ENCODE measurements at regions not wholly inside any gene's neighbourhood (a gene's known extent, or its start where the extent isn't known, plus 50 kb on each side); places are given as distances from the start of the nearest gene placed in this dataset.
"Not testable (repeated sequence)": the region's sequence is repeated elsewhere in the genome, so short reads cannot be mapped to it uniquely, and the experiment has no call there.

DNA sequence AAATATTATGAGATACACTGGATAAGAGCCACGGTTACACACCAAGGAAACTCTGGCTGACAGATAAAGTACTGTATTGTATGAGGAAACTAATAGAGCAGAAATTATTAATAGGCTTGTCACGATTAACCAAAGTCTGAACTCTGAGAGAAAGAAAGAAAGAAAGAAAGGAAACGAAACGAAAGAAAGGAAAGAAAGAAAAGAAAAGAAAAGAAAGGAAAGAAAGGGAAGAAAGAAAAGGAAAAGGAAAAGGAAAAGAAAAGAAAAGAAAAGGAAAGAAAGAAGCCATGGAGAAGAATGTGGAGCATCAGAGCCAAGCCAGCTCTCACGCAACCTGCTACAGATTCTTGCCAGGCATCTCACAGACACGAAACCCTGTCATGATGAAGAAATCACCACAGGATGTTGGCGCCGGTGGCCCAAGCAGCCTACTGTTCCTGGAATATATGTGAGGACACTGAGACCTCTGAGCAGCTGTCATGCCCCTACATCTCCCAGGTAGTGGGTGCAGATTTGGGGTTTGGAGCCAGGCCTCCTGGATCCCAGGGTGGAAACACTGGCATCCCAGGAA is 187.4 kb upstream of the LRRC61 start:
- H3K79me2 ChIP-seq (ENCODE audit: insufficient read depth, low read length); H3K9me3 ChIP-seq (replicated peaks in 1 of 2; ENCODE audit: control insufficient read depth in 1 of 2, insufficient read depth in 1 of 2, low read length in 2 of 2); H4K20me1 ChIP-seq (ENCODE audit: insufficient read depth, low read length); intact Hi-C loops (cut with micrococcal nuclease); H3K36me3 Mint-ChIP-seq; H3K27me3 ChIP-seq (ENCODE audit: control insufficient read depth in 2 of 2, insufficient read depth in 2 of 2, low read length in 2 of 2); H3K4me2 ChIP-seq (replicated peaks; ENCODE audit: extremely low read depth, low read length, poor library complexity, severe bottlenecking); H3K27me3 Mint-ChIP-seq (ENCODE audit: low read depth in 3 of 3); H3K9ac ChIP-seq (ENCODE audit: insufficient read depth, low read length, poor library complexity, severe bottlenecking); H3K4me1 Mint-ChIP-seq; H3K36me3 ChIP-seq (replicated peaks in 1 of 2; ENCODE audit: control insufficient read depth in 1 of 2, insufficient read depth in 2 of 2, low read length in 2 of 2); H2AFZ ChIP-seq (ENCODE audit: insufficient read depth, low read depth, low read length, poor library complexity, severe bottlenecking); DNase-seq; H3K4me1 ChIP-seq (ENCODE audit: control insufficient read depth in 1 of 2, insufficient read depth in 2 of 2, low read length in 2 of 2); H3K27ac ChIP-seq (ENCODE audit: low read depth in 1 of 2, low read length in 2 of 2); H3K4me3 Mint-ChIP-seq; H3K27ac Mint-ChIP-seq; H3K4me3 ChIP-seq (replicated peaks in 1 of 3; ENCODE audit: low read depth in 2 of 3, low read length in 3 of 3); H3K9me3 Mint-ChIP-seq: not testable (repeated sequence)
- WGBS (ENCODE audit: insufficient coverage) = 100% methylated on average over 2 of the region's 8 CpGs

- H3K9me3 Mint-ChIP-seq; H2AFZ ChIP-seq (ENCODE audit: insufficient read depth, low read depth, low read length, poor library complexity, severe bottlenecking); H3K4me3 ChIP-seq (replicated peaks in 1 of 3; ENCODE audit: low read depth in 2 of 3, low read length in 3 of 3); DNase-seq; H3K4me2 ChIP-seq (replicated peaks; ENCODE audit: extremely low read depth, low read length, poor library complexity, severe bottlenecking); H3K9ac ChIP-seq (ENCODE audit: insufficient read depth, low read length, poor library complexity, severe bottlenecking); H3K4me1 ChIP-seq (ENCODE audit: control insufficient read depth in 1 of 2, insufficient read depth in 2 of 2, low read length in 2 of 2); H3K36me3 Mint-ChIP-seq; H3K4me3 Mint-ChIP-seq; H3K27me3 Mint-ChIP-seq (ENCODE audit: low read depth in 3 of 3); H3K36me3 ChIP-seq (replicated peaks in 1 of 2; ENCODE audit: control insufficient read depth in 1 of 2, insufficient read depth in 2 of 2, low read length in 2 of 2); H3K9me3 ChIP-seq (replicated peaks in 1 of 2; ENCODE audit: control insufficient read depth in 1 of 2, insufficient read depth in 1 of 2, low read length in 2 of 2); H3K4me1 Mint-ChIP-seq; intact Hi-C loops (cut with micrococcal nuclease); H3K79me2 ChIP-seq (ENCODE audit: insufficient read depth, low read length); H4K20me1 ChIP-seq (ENCODE audit: insufficient read depth, low read length); H3K27me3 ChIP-seq (ENCODE audit: control insufficient read depth in 2 of 2, insufficient read depth in 2 of 2, low read length in 2 of 2); H3K27ac Mint-ChIP-seq; H3K27ac ChIP-seq (ENCODE audit: low read depth in 1 of 2, low read length in 2 of 2): not testable (repeated sequence)
- 89% methylated on average over 4 of the region's 5 CpGs for WGBS (ENCODE audit: insufficient coverage)
Measured at GRCh38 chr7:150139840-150140239, 183.3 kb upstream of the LRRC61 start.

DNA sequence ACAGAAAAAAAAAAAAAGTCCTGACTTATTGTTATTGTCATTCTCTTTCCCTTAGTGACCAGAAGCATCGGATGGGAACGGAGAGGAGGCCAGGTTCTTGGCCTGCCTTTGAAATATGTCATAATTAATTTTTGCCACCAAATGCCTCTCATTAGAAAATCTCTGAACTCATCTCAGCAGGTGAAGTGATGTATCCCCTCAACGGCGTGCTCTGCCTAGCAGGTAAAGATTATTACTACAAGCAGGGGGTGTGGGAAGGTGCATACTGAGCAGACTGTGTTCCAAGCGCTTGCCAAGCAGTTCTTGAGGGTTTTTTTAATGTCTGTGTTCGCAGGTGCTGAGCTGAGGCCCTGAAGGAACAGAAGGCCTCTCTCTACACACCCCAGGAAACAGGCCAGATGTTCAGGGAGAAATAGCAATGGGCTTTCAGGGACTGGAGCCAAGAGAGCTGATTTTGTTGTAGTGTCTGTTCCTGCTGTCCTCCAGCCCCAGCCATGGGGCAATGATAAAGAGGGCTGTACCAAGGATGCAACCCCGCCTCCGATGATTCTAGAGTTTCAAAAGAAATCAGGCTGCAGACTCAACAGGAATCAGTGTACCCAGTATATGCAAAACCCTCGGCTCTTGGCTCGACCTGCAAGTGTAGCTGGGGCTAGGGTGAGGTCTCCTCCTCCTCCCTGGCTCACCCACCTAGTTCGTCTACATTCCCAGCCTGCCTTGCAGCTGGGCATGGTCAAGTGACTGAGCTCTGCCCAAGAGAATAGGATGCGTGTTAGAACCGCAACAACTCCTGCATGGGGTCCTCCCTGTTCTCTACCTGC is 181.4 kb upstream of the LRRC61 start:
- H3K27me3 ChIP-seq (ENCODE audit: control insufficient read depth in 2 of 2, insufficient read depth in 2 of 2, low read length in 2 of 2); H3K4me2 ChIP-seq (replicated peaks; ENCODE audit: extremely low read depth, low read length, poor library complexity, severe bottlenecking); H3K79me2 ChIP-seq (ENCODE audit: insufficient read depth, low read length); intact Hi-C loops (cut with micrococcal nuclease); H3K9me3 ChIP-seq (replicated peaks in 1 of 2; ENCODE audit: control insufficient read depth in 1 of 2, insufficient read depth in 1 of 2, low read length in 2 of 2); H3K27ac ChIP-seq (ENCODE audit: low read depth in 1 of 2, low read length in 2 of 2); H3K36me3 Mint-ChIP-seq; H3K4me1 ChIP-seq (ENCODE audit: control insufficient read depth in 1 of 2, insufficient read depth in 2 of 2, low read length in 2 of 2); H4K20me1 ChIP-seq (ENCODE audit: insufficient read depth, low read length); H3K36me3 ChIP-seq (replicated peaks in 1 of 2; ENCODE audit: control insufficient read depth in 1 of 2, insufficient read depth in 2 of 2, low read length in 2 of 2); H3K4me3 ChIP-seq (replicated peaks in 1 of 3; ENCODE audit: low read depth in 2 of 3, low read length in 3 of 3); H3K27me3 Mint-ChIP-seq (ENCODE audit: low read depth in 3 of 3); H2AFZ ChIP-seq (ENCODE audit: insufficient read depth, low read depth, low read length, poor library complexity, severe bottlenecking); H3K27ac Mint-ChIP-seq; DNase-seq; H3K4me3 Mint-ChIP-seq; H3K9ac ChIP-seq (ENCODE audit: insufficient read depth, low read length, poor library complexity, severe bottlenecking); H3K4me1 Mint-ChIP-seq; H3K9me3 Mint-ChIP-seq: not testable (repeated sequence)
- WGBS (ENCODE audit: insufficient coverage) = 95% methylated on average over 4 of the region's 13 CpGs

- H3K27me3 Mint-ChIP-seq (ENCODE audit: low read depth in 3 of 3); H3K4me3 ChIP-seq (replicated peaks in 1 of 3; ENCODE audit: low read depth in 2 of 3, low read length in 3 of 3); H3K79me2 ChIP-seq (ENCODE audit: insufficient read depth, low read length); H3K27ac ChIP-seq (ENCODE audit: low read depth in 1 of 2, low read length in 2 of 2); H3K4me1 ChIP-seq (ENCODE audit: control insufficient read depth in 1 of 2, insufficient read depth in 2 of 2, low read length in 2 of 2); H3K9me3 Mint-ChIP-seq; H4K20me1 ChIP-seq (ENCODE audit: insufficient read depth, low read length); H3K4me1 Mint-ChIP-seq; DNase-seq; H3K4me3 Mint-ChIP-seq; H3K4me2 ChIP-seq (replicated peaks; ENCODE audit: extremely low read depth, low read length, poor library complexity, severe bottlenecking); H2AFZ ChIP-seq (ENCODE audit: insufficient read depth, low read depth, low read length, poor library complexity, severe bottlenecking); H3K36me3 ChIP-seq (replicated peaks in 1 of 2; ENCODE audit: control insufficient read depth in 1 of 2, insufficient read depth in 2 of 2, low read length in 2 of 2); H3K36me3 Mint-ChIP-seq; H3K27me3 ChIP-seq (ENCODE audit: control insufficient read depth in 2 of 2, insufficient read depth in 2 of 2, low read length in 2 of 2); H3K9ac ChIP-seq (ENCODE audit: insufficient read depth, low read length, poor library complexity, severe bottlenecking); intact Hi-C loops (cut with micrococcal nuclease); H3K9me3 ChIP-seq (replicated peaks in 1 of 2; ENCODE audit: control insufficient read depth in 1 of 2, insufficient read depth in 1 of 2, low read length in 2 of 2); H3K27ac Mint-ChIP-seq: not testable (repeated sequence)
- WGBS (ENCODE audit: insufficient coverage) = no CpG with 5 or more reads among the region's 3 CpGs
Measured at GRCh38 chr7:150146124-150146523, 177.0 kb upstream of the LRRC61 start.

Measured in CD14-positive monocyte (primary cell).